GM23338 (cell line): ENCODE measurements at regions not wholly inside any gene's neighbourhood (a gene's known extent, or its start where the extent isn't known, plus 50 kb on each side); places are given as distances from the start of the nearest gene placed in this dataset.
A peak's percentile ranks its signal among the peaks of the same experiment; 100 is the strongest.

ENCODE experiments used
- ATAC-seq: fragments of 200-7000 bp; cut with Tn5 transposase; 3 replicates; pipeline ENCODE4 v1.9.1; 2020
- DNase-seq: peaks from one replicate; pipeline ENCODE4 v3.0.0-alpha.2; 2015; ENCODE audit warnings: low spot score
- H2AFZ ChIP-seq: fragments of 200-600 bp; sonication (generic); 2 replicates; pipeline ENCODE4 v1.8.0; 2016; ENCODE audit warnings: antibody characterized with exemption, mild to moderate bottlenecking, moderate library complexity
- H3F3A ChIP-seq: fragments of 200-600 bp; sonication (generic); replicated peaks from 2 replicates; pipeline ENCODE4 v1.8.0; 2017; ENCODE audit warnings: antibody characterized with exemption, mixed run types, low read depth
- H3K27ac ChIP-seq: fragments of 200-600 bp; sonication (generic); 2 replicates; pipeline ENCODE4 v1.6.1; 2016; ENCODE audit warnings: low read depth
- H3K27me3 ChIP-seq: fragments of 200-600 bp; sonication (generic); 2 replicates; pipeline ENCODE4 v1.8.0; 2016; ENCODE audit warnings: mild to moderate bottlenecking, mixed run types, moderate library complexity; ENCODE audit not compliant: insufficient read depth
- H3K36me3 ChIP-seq: fragments of 200-600 bp; sonication (generic); 2 replicates; pipeline ENCODE4 v1.8.0; 2016; ENCODE audit warnings: mild to moderate bottlenecking; ENCODE audit not compliant: insufficient read depth
- H3K4me1 ChIP-seq: fragments of 200-600 bp; sonication (generic); 2 replicates; pipeline ENCODE4 v1.8.0; 2016; ENCODE audit warnings: mild to moderate bottlenecking, moderate library complexity; ENCODE audit not compliant: insufficient read depth
- H3K4me2 ChIP-seq: fragments of 200-600 bp; sonication (generic); 2 replicates; pipeline ENCODE4 v1.7.1; 2017; ENCODE audit warnings: mixed run types
- H3K4me3 ChIP-seq: fragments of 200-600 bp; sonication (generic); 2 replicates; pipeline ENCODE4 v1.6.1; 2016; ENCODE audit warnings: mixed run types
- H3K79me2 ChIP-seq: fragments of 200-600 bp; sonication (generic); replicated peaks from 2 replicates; pipeline ENCODE4 v1.8.0; 2017; ENCODE audit warnings: mild to moderate bottlenecking; ENCODE audit not compliant: insufficient read depth
- H3K9me2 ChIP-seq: fragments of 200-600 bp; sonication (generic); 2 replicates; pipeline ENCODE4 v1.8.0; 2017; ENCODE audit not compliant: insufficient read depth
- H4K20me1 ChIP-seq: fragments of 200-600 bp; sonication (generic); replicated peaks from 2 replicates; pipeline ENCODE4 v1.8.0; 2017; ENCODE audit warnings: mild to moderate bottlenecking; ENCODE audit not compliant: insufficient read depth
- H3K27ac Mint-ChIP-seq: 2 replicates; pipeline ENCODE4 v1.8.0; 2020; ENCODE audit warnings: inconsistent platforms, mild to moderate bottlenecking, moderate library complexity, mixed read lengths
- H3K27me3 Mint-ChIP-seq: 3 replicates; pipeline ENCODE4 v1.8.0; 2022; ENCODE audit warnings: low read depth, mild to moderate bottlenecking, moderate library complexity, mixed read lengths, inconsistent platforms; ENCODE audit not compliant: insufficient read depth, poor library complexity
- H3K36me3 Mint-ChIP-seq: 3 replicates; pipeline ENCODE4 v1.8.0; 2021; ENCODE audit warnings: low read depth, mild to moderate bottlenecking, inconsistent platforms, moderate library complexity, mixed read lengths
- H3K4me1 Mint-ChIP-seq: 3 replicates; pipeline ENCODE4 v1.8.0; 2020; ENCODE audit warnings: mild to moderate bottlenecking, inconsistent platforms, mixed read lengths
- H3K4me3 Mint-ChIP-seq: 3 replicates; pipeline ENCODE4 v1.8.0; 2021; ENCODE audit warnings: moderate library complexity, mild to moderate bottlenecking, inconsistent platforms, mixed read lengths
- H3K9me3 Mint-ChIP-seq: 3 replicates; pipeline ENCODE4 v1.8.0; 2020; ENCODE audit warnings: moderate library complexity, mild to moderate bottlenecking, inconsistent platforms, mixed read lengths
- CREB1 ChIP-seq: fragments of 250-450 bp; sonication (Bioruptor Pico); IDR thresholded peaks from 2 replicates; pipeline ENCODE4 v1.5.0; 2020; ENCODE audit warnings: low read depth, mild to moderate bottlenecking, moderate library complexity
- CTCF ChIP-seq, 2 experiments: fragments of 200-600 bp in 1 of 2; sonication (generic) in 1 of 2; conservative IDR thresholded peaks; 2 replicates each; pipeline versions ENCODE4 v1.5.1 to v1.6.1; 2016 to 2017; ENCODE audit warnings: antibody characterized with exemption in 2 of 2, low read depth in 2 of 2, mild to moderate bottlenecking in 2 of 2, moderate library complexity in 1 of 2
- ETS1 ChIP-seq: IDR thresholded peaks from 2 replicates; pipeline ENCODE4 v1.6.1; 2016; ENCODE audit warnings: antibody characterized with exemption
- EZH2 ChIP-seq: fragments of 200-600 bp; sonication (generic); IDR thresholded peaks from one replicate; pipeline ENCODE4 v1.8.0; 2017; ENCODE audit warnings: antibody characterized with exemption, mild to moderate bottlenecking, low read depth; ENCODE audit not compliant: unreplicated experiment
- EZH2phosphoT487 ChIP-seq: fragments of 200-600 bp; sonication (generic); IDR thresholded peaks from one replicate; pipeline ENCODE4 v1.8.1; 2018; ENCODE audit warnings: antibody characterized with exemption; ENCODE audit not compliant: unreplicated experiment
- JUNB ChIP-seq: IDR thresholded peaks from one replicate; pipeline ENCODE4 v1.6.1; 2016; ENCODE audit warnings: antibody characterized with exemption; ENCODE audit not compliant: unreplicated experiment
- NANOG ChIP-seq: IDR thresholded peaks from 2 replicates; pipeline ENCODE4 v1.6.1; 2016; ENCODE audit warnings: antibody characterized with exemption, borderline replicate concordance
- POLR2AphosphoS5 ChIP-seq: IDR thresholded peaks from 2 replicates; pipeline ENCODE4 v1.6.1; 2016; ENCODE audit warnings: antibody characterized with exemption, low read depth
- REST ChIP-seq: IDR thresholded peaks from one replicate; pipeline ENCODE4 v1.6.1; 2018; ENCODE audit warnings: antibody characterized with exemption; ENCODE audit not compliant: unreplicated experiment
- STAT1 ChIP-seq: IDR thresholded peaks from one replicate; pipeline ENCODE4 v1.6.1; 2016; ENCODE audit warnings: antibody characterized with exemption; ENCODE audit not compliant: unreplicated experiment
- ZNF114 ChIP-seq: fragments of 250-450 bp; sonication (Bioruptor Pico); IDR thresholded peaks from 2 replicates; pipeline ENCODE4 v1.5.0; 2020; ENCODE audit warnings: mild to moderate bottlenecking, moderate library complexity
- ZNF331 ChIP-seq: fragments of 250-450 bp; sonication (Bioruptor Pico); IDR thresholded peaks from 2 replicates; pipeline ENCODE4 v1.5.0; 2020; ENCODE audit warnings: low read depth, mild to moderate bottlenecking, moderate library complexity
- ZNF462 ChIP-seq: fragments of 250-450 bp; sonication (Bioruptor Pico); IDR thresholded peaks from 2 replicates; pipeline ENCODE4 v1.5.0; 2020; ENCODE audit warnings: mild to moderate bottlenecking, moderate library complexity

- H3K4me3 Mint-ChIP-seq, result no peak overlapping the region
- ATAC-seq (no peak), DNase-seq (no peak)
- H3F3A ChIP-seq, result no peaks in the 10 kb centered on the region
- no peaks in the 10 kb centered on the region for H3K79me2 ChIP-seq
- no peaks in the 10 kb centered on the region for H3K4me1 Mint-ChIP-seq
- H3K4me1 ChIP-seq, result no peaks in the 10 kb centered on the region
- no peak overlapping the region for H3K4me2 ChIP-seq
- H3K9me2 ChIP-seq, result no peaks in the 10 kb centered on the region; the same call in 1 of the 2 replicates
- no peak overlapping the region for H3K27ac ChIP-seq
- no peak for TF ChIP-seq CREB1 (CRISPR knock-in tag)
- TF ChIP-seq ZNF114 (CRISPR knock-in tag), result no peak
- no peak for TF ChIP-seq EZH2
- TF ChIP-seq CTCF (conservative IDR thresholded peaks at IDR 0.05; ENCODE audit: low read depth in 2 of 2), result no peak
- TF ChIP-seq STAT1, result no peak
- no peak for TF ChIP-seq EZH2phosphoT487
- no peak for TF ChIP-seq ZNF462 (CRISPR knock-in tag)
- TF ChIP-seq ETS1, result no peak
- TF ChIP-seq JUNB, result no peak
- TF ChIP-seq REST, result no peak
- no peak for TF ChIP-seq POLR2AphosphoS5
- TF ChIP-seq ZNF331 (CRISPR knock-in tag), result no peak
- TF ChIP-seq NANOG, result no peak
- H4K20me1 ChIP-seq, result no peaks in the 10 kb centered on the region
- no peaks in the 10 kb centered on the region for H3K27me3 ChIP-seq
- peak overlapping the region; percentile 85; the same call in 1 of the 2 replicates for H2AFZ ChIP-seq
- no peaks in the 10 kb centered on the region for H3K36me3 ChIP-seq
- H3K27ac Mint-ChIP-seq, result no peak overlapping the region
- peaks cover 9% of the 10 kb centered on the region; the same call in 2 of the 3 replicates for H3K9me3 Mint-ChIP-seq
- H3K27me3 Mint-ChIP-seq, result no peaks in the 10 kb centered on the region
- H3K36me3 Mint-ChIP-seq, result no peaks in the 10 kb centered on the region
- no peak overlapping the region for H3K4me3 ChIP-seq
Observed at GRCh38 chr6:45758787-45759471, 256.7 kb downstream of the CLIC5 start.
